Lower leg skin (tissue), 3 donors: ENCODE measurements at regions not wholly inside any gene's neighbourhood (a gene's known extent, or its start where the extent isn't known, plus 50 kb on each side); places are given as distances from the start of the nearest gene placed in this dataset.

ENCODE experiments used
- POLR2A ChIP-seq, 2 donors: fragments of 450-650 bp; IDR thresholded peaks; one replicate each; pipeline ENCODE4 v1.6.1; 2016 to 2017; ENCODE audit warnings: antibody characterized with exemption in 2 of 2, mild to moderate bottlenecking in 1 of 2, moderate library complexity in 1 of 2
- TF ChIP-seq, protein P1 (sequence below), 3 donors: fragments of 450-650 bp; IDR thresholded peaks; one replicate each; pipeline ENCODE4 v1.5.1; 2016; ENCODE audit warnings: antibody characterized with exemption in 3 of 3, mild to moderate bottlenecking in 3 of 3, moderate library complexity in 2 of 3

DNA sequence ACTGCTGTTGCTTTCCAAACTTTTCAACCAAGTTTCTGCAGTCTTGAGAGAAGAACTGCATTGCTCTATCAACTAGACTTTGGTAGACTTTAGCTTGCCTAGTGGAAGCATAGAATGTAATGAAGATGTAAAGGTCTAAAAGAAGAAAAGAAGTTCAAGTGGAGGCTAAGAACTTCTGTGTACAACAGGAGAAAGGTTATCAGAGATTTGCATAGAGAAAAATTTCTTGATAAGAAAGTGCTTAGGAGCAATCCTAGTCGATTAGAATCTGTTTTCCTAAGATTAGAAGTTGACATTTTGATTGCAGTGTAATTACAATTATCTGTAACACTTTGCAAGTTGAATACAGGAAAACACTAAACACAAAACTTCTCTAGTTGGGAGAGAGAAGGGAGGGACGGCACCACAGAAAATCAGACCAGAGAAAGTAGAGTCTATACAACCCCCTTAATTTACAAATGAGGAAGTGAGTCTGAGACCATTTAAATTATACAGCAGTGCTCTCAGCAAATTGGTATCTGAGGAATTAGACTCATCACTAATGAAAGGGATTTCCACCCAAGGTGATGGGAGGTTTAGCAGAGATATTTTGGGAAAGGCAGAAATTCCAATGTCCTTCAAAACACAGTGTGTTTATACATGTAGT, 194.3 kb upstream of the MARCKS start:
- TF ChIP-seq, protein P1, sequence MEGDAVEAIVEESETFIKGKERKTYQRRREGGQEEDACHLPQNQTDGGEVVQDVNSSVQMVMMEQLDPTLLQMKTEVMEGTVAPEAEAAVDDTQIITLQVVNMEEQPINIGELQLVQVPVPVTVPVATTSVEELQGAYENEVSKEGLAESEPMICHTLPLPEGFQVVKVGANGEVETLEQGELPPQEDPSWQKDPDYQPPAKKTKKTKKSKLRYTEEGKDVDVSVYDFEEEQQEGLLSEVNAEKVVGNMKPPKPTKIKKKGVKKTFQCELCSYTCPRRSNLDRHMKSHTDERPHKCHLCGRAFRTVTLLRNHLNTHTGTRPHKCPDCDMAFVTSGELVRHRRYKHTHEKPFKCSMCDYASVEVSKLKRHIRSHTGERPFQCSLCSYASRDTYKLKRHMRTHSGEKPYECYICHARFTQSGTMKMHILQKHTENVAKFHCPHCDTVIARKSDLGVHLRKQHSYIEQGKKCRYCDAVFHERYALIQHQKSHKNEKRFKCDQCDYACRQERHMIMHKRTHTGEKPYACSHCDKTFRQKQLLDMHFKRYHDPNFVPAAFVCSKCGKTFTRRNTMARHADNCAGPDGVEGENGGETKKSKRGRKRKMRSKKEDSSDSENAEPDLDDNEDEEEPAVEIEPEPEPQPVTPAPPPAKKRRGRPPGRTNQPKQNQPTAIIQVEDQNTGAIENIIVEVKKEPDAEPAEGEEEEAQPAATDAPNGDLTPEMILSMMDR (IDR thresholded peaks at IDR 0.05) = no peak
- no peak for TF ChIP-seq POLR2A (IDR thresholded peaks at IDR 0.05)
